WTC11 (cell line): ENCODE measurements at regions not wholly inside any gene's neighbourhood (a gene's known extent, or its start where the extent isn't known, plus 50 kb on each side); places are given as distances from the start of the nearest gene placed in this dataset.

ENCODE experiments used
- CREB1 ChIP-seq: sonication (generic); formaldehyde crosslinking; IDR thresholded peaks from 2 replicates; pipeline ENCODE4 v1.8.0; 2023; ENCODE audit warnings: mild to moderate bottlenecking, missing genetic modification reagents
- CTCF ChIP-seq: fragments of 200-600 bp; IDR thresholded peaks from 2 replicates; pipeline ENCODE4 v1.8.0; 2022; ENCODE audit warnings: antibody characterized with exemption
- ESRRA ChIP-seq: sonication (generic); formaldehyde crosslinking; IDR thresholded peaks from 2 replicates; pipeline ENCODE4 v1.8.1; 2022; ENCODE audit warnings: mild to moderate bottlenecking, missing genetic modification reagents, borderline replicate concordance
- FOXJ3 ChIP-seq: sonication (generic); formaldehyde crosslinking; IDR thresholded peaks from 2 replicates; pipeline ENCODE4 v1.9.0; 2021; ENCODE audit warnings: missing genetic modification reagents, mild to moderate bottlenecking, borderline replicate concordance
- FOXK1 ChIP-seq: sonication (generic); formaldehyde crosslinking; IDR thresholded peaks from 2 replicates; pipeline ENCODE4 v1.8.0; 2022; ENCODE audit warnings: mild to moderate bottlenecking, moderate library complexity, missing genetic modification reagents
- NFE2L1 ChIP-seq: sonication (generic); formaldehyde crosslinking; IDR thresholded peaks from 2 replicates; pipeline ENCODE4 v1.8.1; 2023; ENCODE audit warnings: missing genetic modification reagents
- PRRX2 ChIP-seq: fragments of 250-450 bp; sonication (Bioruptor Pico); IDR thresholded peaks from 2 replicates; pipeline ENCODE4 v1.8.0; 2021; ENCODE audit warnings: mild to moderate bottlenecking
- ZNF121 ChIP-seq: sonication (generic); formaldehyde crosslinking; IDR thresholded peaks from 2 replicates; pipeline ENCODE4 v1.8.0; 2023; ENCODE audit warnings: missing genetic modification reagents
- TF ChIP-seq, protein P1 (sequence below): sonication (generic); formaldehyde crosslinking; IDR thresholded peaks from 2 replicates; pipeline ENCODE4 v1.8.1; 2022; ENCODE audit warnings: low read depth, missing genetic modification reagents, borderline replicate concordance
- TF ChIP-seq, protein P2 (sequence below): fragments of 250-450 bp; sonication (Bioruptor Pico); IDR thresholded peaks from 2 replicates; pipeline ENCODE4 v2.1.2; 2022; ENCODE audit warnings: mild to moderate bottlenecking, moderate library complexity
- TF ChIP-seq, protein P3 (sequence below): sonication (generic); formaldehyde crosslinking; conservative IDR thresholded peaks from 2 replicates; pipeline ENCODE4 v1.8.1; 2022; ENCODE audit warnings: mild to moderate bottlenecking, missing genetic modification reagents
- TF ChIP-seq, protein P4 (sequence below): sonication (generic); formaldehyde crosslinking; IDR thresholded peaks from 2 replicates; pipeline ENCODE4 v1.8.0; 2022; ENCODE audit warnings: missing genetic modification reagents

DNA sequence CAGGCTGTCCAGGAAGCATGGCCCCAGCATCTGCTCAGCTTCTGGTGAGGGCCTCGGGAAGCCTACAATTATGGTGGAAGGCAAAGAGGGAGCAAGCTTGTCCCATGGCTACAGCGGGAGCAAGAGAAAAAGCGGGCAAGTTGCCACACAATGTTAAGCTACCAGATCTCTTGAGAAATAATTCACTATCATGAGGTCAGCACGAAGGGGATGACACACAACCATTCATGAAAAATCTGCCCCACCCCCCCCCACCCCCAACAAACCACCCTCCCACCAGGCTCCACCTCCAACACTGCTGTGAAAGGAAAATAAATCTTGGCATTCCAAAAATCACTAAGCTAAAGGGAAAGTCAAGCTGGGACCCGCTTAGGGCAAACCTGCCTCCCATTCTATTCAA is 545.8 kb upstream of the NRP1 start:
- TF ChIP-seq FOXJ3 (CRISPR knock-in tag) (no peak), CREB1 (no peak), CTCF (no peak), FOXK1 (no peak), PRRX2 (no peak), ESRRA (CRISPR knock-in tag) (no peak), NFE2L1 (CRISPR knock-in tag) (no peak), ZNF121 (CRISPR knock-in tag) (no peak)
- TF ChIP-seq, protein P1, sequence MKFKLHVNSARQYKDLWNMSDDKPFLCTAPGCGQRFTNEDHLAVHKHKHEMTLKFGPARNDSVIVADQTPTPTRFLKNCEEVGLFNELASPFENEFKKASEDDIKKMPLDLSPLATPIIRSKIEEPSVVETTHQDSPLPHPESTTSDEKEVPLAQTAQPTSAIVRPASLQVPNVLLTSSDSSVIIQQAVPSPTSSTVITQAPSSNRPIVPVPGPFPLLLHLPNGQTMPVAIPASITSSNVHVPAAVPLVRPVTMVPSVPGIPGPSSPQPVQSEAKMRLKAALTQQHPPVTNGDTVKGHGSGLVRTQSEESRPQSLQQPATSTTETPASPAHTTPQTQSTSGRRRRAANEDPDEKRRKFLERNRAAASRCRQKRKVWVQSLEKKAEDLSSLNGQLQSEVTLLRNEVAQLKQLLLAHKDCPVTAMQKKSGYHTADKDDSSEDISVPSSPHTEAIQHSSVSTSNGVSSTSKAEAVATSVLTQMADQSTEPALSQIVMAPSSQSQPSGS (CRISPR knock-in tag), result no peak
- TF ChIP-seq, protein P2, sequence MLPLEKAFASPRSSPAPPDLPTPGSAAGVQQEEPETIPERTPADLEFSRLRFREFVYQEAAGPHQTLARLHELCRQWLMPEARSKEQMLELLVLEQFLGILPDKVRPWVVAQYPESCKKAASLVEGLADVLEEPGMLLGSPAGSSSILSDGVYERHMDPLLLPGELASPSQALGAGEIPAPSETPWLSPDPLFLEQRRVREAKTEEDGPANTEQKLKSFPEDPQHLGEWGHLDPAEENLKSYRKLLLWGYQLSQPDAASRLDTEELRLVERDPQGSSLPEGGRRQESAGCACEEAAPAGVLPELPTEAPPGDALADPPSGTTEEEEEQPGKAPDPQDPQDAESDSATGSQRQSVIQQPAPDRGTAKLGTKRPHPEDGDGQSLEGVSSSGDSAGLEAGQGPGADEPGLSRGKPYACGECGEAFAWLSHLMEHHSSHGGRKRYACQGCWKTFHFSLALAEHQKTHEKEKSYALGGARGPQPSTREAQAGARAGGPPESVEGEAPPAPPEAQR (CRISPR knock-in tag), result no peak
- TF ChIP-seq, protein P3, sequence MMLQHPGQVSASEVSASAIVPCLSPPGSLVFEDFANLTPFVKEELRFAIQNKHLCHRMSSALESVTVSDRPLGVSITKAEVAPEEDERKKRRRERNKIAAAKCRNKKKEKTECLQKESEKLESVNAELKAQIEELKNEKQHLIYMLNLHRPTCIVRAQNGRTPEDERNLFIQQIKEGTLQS (CRISPR knock-in tag), result no peak
- TF ChIP-seq, protein P4, sequence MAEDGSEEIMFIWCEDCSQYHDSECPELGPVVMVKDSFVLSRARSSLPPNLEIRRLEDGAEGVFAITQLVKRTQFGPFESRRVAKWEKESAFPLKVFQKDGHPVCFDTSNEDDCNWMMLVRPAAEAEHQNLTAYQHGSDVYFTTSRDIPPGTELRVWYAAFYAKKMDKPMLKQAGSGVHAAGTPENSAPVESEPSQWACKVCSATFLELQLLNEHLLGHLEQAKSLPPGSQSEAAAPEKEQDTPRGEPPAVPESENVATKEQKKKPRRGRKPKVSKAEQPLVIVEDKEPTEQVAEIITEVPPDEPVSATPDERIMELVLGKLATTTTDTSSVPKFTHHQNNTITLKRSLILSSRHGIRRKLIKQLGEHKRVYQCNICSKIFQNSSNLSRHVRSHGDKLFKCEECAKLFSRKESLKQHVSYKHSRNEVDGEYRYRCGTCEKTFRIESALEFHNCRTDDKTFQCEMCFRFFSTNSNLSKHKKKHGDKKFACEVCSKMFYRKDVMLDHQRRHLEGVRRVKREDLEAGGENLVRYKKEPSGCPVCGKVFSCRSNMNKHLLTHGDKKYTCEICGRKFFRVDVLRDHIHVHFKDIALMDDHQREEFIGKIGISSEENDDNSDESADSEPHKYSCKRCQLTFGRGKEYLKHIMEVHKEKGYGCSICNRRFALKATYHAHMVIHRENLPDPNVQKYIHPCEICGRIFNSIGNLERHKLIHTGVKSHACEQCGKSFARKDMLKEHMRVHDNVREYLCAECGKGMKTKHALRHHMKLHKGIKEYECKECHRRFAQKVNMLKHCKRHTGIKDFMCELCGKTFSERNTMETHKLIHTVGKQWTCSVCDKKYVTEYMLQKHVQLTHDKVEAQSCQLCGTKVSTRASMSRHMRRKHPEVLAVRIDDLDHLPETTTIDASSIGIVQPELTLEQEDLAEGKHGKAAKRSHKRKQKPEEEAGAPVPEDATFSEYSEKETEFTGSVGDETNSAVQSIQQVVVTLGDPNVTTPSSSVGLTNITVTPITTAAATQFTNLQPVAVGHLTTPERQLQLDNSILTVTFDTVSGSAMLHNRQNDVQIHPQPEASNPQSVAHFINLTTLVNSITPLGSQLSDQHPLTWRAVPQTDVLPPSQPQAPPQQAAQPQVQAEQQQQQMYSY, result no peak
